ENCODE measurements at regions not wholly inside any gene's neighbourhood (a gene's known extent, or its start where the extent isn't known, plus 50 kb on each side); places are given as distances from the start of the nearest gene placed in this dataset.

GRCh38 chr12:3364226-3364625 lies 126.8 kb upstream of the PRMT8 start:
- TF ChIP-seq CTCF (IDR thresholded peaks at IDR 0.05), result no peak
- no peak for TF ChIP-seq POLR2A (IDR thresholded peaks at IDR 0.05)
